ENCODE measurements at regions not wholly inside any gene's neighbourhood (a gene's known extent, or its start where the extent isn't known, plus 50 kb on each side); places are given as distances from the start of the nearest gene placed in this dataset.

- Histone ChIP-seq H3K36me3 (ENCODE audit: control insufficient read depth, low read length) (no peaks in the 10 kb centered on the region), H3K9me2 (replicated peaks; ENCODE audit: control insufficient read depth, low read length) (no peaks in the 10 kb centered on the region), H3K4me2 (ENCODE audit: low read length) (no peak overlapping the region), H3K27me3 (ENCODE audit: control insufficient read depth, low read length) (peaks cover 3% of the 10 kb centered on the region; the same call in 1 of the 2 replicates), H4K20me1 (ENCODE audit: control insufficient read depth, insufficient read depth, low read depth, low read length) (no peaks in the 10 kb centered on the region), H3K9me3 (ENCODE audit: control insufficient read depth, insufficient read depth, low read length) (no peaks in the 10 kb centered on the region), H3K79me2 (ENCODE audit: control insufficient read depth, low read length) (no peaks in the 10 kb centered on the region), H3K27ac (ENCODE audit: low read depth, low read length) (no peak overlapping the region), H3F3A (ENCODE audit: control insufficient read depth, insufficient read depth) (no peaks in the 10 kb centered on the region), H3K4me1 (ENCODE audit: control insufficient read depth, low read length) (no peaks in the 10 kb centered on the region), H3K4me3 (ENCODE audit: low read length) (no peak overlapping the region)
- no peak for TF ChIP-seq EZH2phosphoT487 (IDR thresholded peaks at IDR 0.05; ENCODE audit: borderline replicate concordance, low read length)
- TF ChIP-seq CTCF (IDR thresholded peaks at IDR 0.05; ENCODE audit: low read depth, low read length, poor library complexity, severe bottlenecking) = no peak
Measured at GRCh38 chr2:118763797-118764196, 83.7 kb downstream of the EN1 start.

GRCh38 chr2:118762290-118762689 is 85.2 kb downstream of the EN1 start:
- H3K27me3 ChIP-seq (ENCODE audit: control insufficient read depth, low read length) = no peaks in the 10 kb centered on the region; the same call in 1 of the 2 replicates
- H3K4me1 ChIP-seq (ENCODE audit: control insufficient read depth, low read length) = no peaks in the 10 kb centered on the region
- no peaks in the 10 kb centered on the region for H3F3A ChIP-seq (ENCODE audit: control insufficient read depth, insufficient read depth)
- no peak overlapping the region for H3K27ac ChIP-seq (ENCODE audit: low read depth, low read length)
- TF ChIP-seq EZH2phosphoT487 (IDR thresholded peaks at IDR 0.05; ENCODE audit: borderline replicate concordance, low read length) = no peak
- TF ChIP-seq CTCF (IDR thresholded peaks at IDR 0.05; ENCODE audit: low read depth, low read length, poor library complexity, severe bottlenecking) = no peak
- no peaks in the 10 kb centered on the region for H3K36me3 ChIP-seq (ENCODE audit: control insufficient read depth, low read length)
- H3K79me2 ChIP-seq (ENCODE audit: control insufficient read depth, low read length) = no peaks in the 10 kb centered on the region
- H3K4me2 ChIP-seq (ENCODE audit: low read length) = no peak overlapping the region
- no peak overlapping the region for H3K4me3 ChIP-seq (ENCODE audit: low read length)
- no peaks in the 10 kb centered on the region for H3K9me3 ChIP-seq (ENCODE audit: control insufficient read depth, insufficient read depth, low read length)
- H3K9me2 ChIP-seq (replicated peaks; ENCODE audit: control insufficient read depth, low read length) = no peaks in the 10 kb centered on the region
- H4K20me1 ChIP-seq (ENCODE audit: control insufficient read depth, insufficient read depth, low read depth, low read length) = no peaks in the 10 kb centered on the region

- H3K4me2 ChIP-seq (ENCODE audit: low read length) = no peak overlapping the region
- no peaks in the 10 kb centered on the region for H3F3A ChIP-seq (ENCODE audit: control insufficient read depth, insufficient read depth)
- no peaks in the 10 kb centered on the region for H3K4me1 ChIP-seq (ENCODE audit: control insufficient read depth, low read length)
- no peak for TF ChIP-seq CTCF (IDR thresholded peaks at IDR 0.05; ENCODE audit: low read depth, low read length, poor library complexity, severe bottlenecking)
- no peak for TF ChIP-seq EZH2phosphoT487 (IDR thresholded peaks at IDR 0.05; ENCODE audit: borderline replicate concordance, low read length)
- H3K9me3 ChIP-seq (ENCODE audit: control insufficient read depth, insufficient read depth, low read length) = no peaks in the 10 kb centered on the region
- H4K20me1 ChIP-seq (ENCODE audit: control insufficient read depth, insufficient read depth, low read depth, low read length) = no peaks in the 10 kb centered on the region
- no peaks in the 10 kb centered on the region for H3K36me3 ChIP-seq (ENCODE audit: control insufficient read depth, low read length)
- H3K27ac ChIP-seq (ENCODE audit: low read depth, low read length) = no peak overlapping the region
- no peaks in the 10 kb centered on the region for H3K79me2 ChIP-seq (ENCODE audit: control insufficient read depth, low read length)
- no peaks in the 10 kb centered on the region for H3K9me2 ChIP-seq (replicated peaks; ENCODE audit: control insufficient read depth, low read length)
- no peak overlapping the region for H3K4me3 ChIP-seq (ENCODE audit: low read length)
- no peaks in the 10 kb centered on the region; the same call in 1 of the 2 replicates for H3K27me3 ChIP-seq (ENCODE audit: control insufficient read depth, low read length)
Measured at GRCh38 chr2:118761771-118762170, 85.7 kb downstream of the EN1 start.

Measured in DOHH2 (cell line).